OCI-LY7 (cell line): ENCODE measurements at regions not wholly inside any gene's neighbourhood (a gene's known extent, or its start where the extent isn't known, plus 50 kb on each side); places are given as distances from the start of the nearest gene placed in this dataset.

ENCODE experiments used
- BruUV-seq: library from RNA; stranded (reverse); fragments of 400-500 nt; replicated peaks from 2 replicates; lab custom pipeline; 2021; lab: Mats Ljungman, UMichigan
- CTCF ChIA-PET: fragments of 300-600 bp; sonication (Branson Sonifier 250); formaldehyde crosslinking; loops from one replicate; lab custom pipeline; 2022; ENCODE audit warnings: antibody characterized with exemption; ENCODE audit not compliant: unreplicated experiment; lab: Charles Lee
- POLR2A ChIA-PET: fragments of 300-600 bp; sonication (Branson Sonifier 250); formaldehyde crosslinking; loops from one replicate; lab custom pipeline; 2022; ENCODE audit warnings: antibody characterized with exemption; lab: Charles Lee
- DNase-seq: peaks from one replicate; pipeline ENCODE4 v3.0.0-alpha.2; 2015; ENCODE audit warnings: low spot score
- H2AFZ ChIP-seq: fragments of 200-600 bp; sonication (generic), shearing (Covaris generic); 2 replicates; pipeline ENCODE4 v1.6.1; 2014; ENCODE audit warnings: mild to moderate bottlenecking, antibody characterized with exemption, low read length, moderate library complexity
- H3K27ac ChIP-seq: fragments of 200-600 bp; sonication (generic); 2 replicates; pipeline ENCODE4 v1.5.1; 2014; ENCODE audit warnings: mixed run types, low read depth, mild to moderate bottlenecking, moderate library complexity, low read length, inconsistent platforms; ENCODE audit not compliant: poor library complexity, severe bottlenecking
- H3K36me3 ChIP-seq: fragments of 200-600 bp; sonication (generic); 2 replicates; pipeline ENCODE4 v1.6.1; 2014; ENCODE audit warnings: mild to moderate bottlenecking, antibody characterized with exemption, low read length, moderate library complexity, mixed read lengths; ENCODE audit not compliant: insufficient read depth
- H3K4me1 ChIP-seq: fragments of 200-600 bp; sonication (generic); 2 replicates; pipeline ENCODE4 v1.5.1; 2014; ENCODE audit warnings: mild to moderate bottlenecking, low read length; ENCODE audit not compliant: insufficient read depth, poor library complexity, severe bottlenecking
- H3K4me2 ChIP-seq: fragments of 200-600 bp; sonication (generic); 2 replicates; pipeline ENCODE4 v1.6.1; 2014; ENCODE audit warnings: mild to moderate bottlenecking, low read length
- H3K4me3 ChIP-seq: fragments of 200-600 bp; sonication (generic); 2 replicates; pipeline ENCODE4 v1.5.1; 2014; ENCODE audit warnings: mild to moderate bottlenecking, low read depth, low read length; ENCODE audit not compliant: poor library complexity, severe bottlenecking
- H3K79me2 ChIP-seq: fragments of 200-600 bp; sonication (generic); 2 replicates; pipeline ENCODE4 v1.6.1; 2016; ENCODE audit warnings: low read depth, mild to moderate bottlenecking, low read length, moderate library complexity, mixed read lengths; ENCODE audit not compliant: insufficient read depth
- H3K9me2 ChIP-seq: fragments of 200-600 bp; sonication (generic); 2 replicates; pipeline ENCODE4 v1.6.1; 2016; ENCODE audit warnings: mild to moderate bottlenecking, low read length, mixed read lengths; ENCODE audit not compliant: insufficient read depth
- H3K9me3 ChIP-seq: fragments of 200-600 bp; sonication (generic); 2 replicates; pipeline ENCODE4 v1.6.1; 2014; ENCODE audit warnings: mild to moderate bottlenecking, mixed run types, low read length, mixed read lengths
- H4K20me1 ChIP-seq: fragments of 200-600 bp; sonication (generic); 2 replicates; pipeline ENCODE4 v1.6.1; 2014; ENCODE audit warnings: mild to moderate bottlenecking, antibody characterized with exemption, low read length, moderate library complexity, mixed read lengths; ENCODE audit not compliant: insufficient read depth
- CTCF ChIP-seq: fragments of 200-600 bp; sonication (generic); conservative IDR thresholded peaks from 2 replicates; pipeline ENCODE4 v1.5.1; 2014; ENCODE audit warnings: mild to moderate bottlenecking, antibody characterized with exemption, low read length, moderate library complexity, mixed read lengths
- EZH2phosphoT487 ChIP-seq: fragments of 200-600 bp; sonication (generic); IDR thresholded peaks from 2 replicates; pipeline ENCODE4 v1.6.1; 2018; ENCODE audit warnings: low read depth, borderline replicate concordance, mild to moderate bottlenecking, mixed run types, antibody characterized with exemption, low read length, moderate library complexity, mixed read lengths
- intact Hi-C: fragments of 100-400 bp; cut with micrococcal nuclease; formaldehyde crosslinking; loops from one replicate; pipeline ENCODE4 v1.10.0; 2022; ENCODE audit not compliant: unreplicated experiment

DNA sequence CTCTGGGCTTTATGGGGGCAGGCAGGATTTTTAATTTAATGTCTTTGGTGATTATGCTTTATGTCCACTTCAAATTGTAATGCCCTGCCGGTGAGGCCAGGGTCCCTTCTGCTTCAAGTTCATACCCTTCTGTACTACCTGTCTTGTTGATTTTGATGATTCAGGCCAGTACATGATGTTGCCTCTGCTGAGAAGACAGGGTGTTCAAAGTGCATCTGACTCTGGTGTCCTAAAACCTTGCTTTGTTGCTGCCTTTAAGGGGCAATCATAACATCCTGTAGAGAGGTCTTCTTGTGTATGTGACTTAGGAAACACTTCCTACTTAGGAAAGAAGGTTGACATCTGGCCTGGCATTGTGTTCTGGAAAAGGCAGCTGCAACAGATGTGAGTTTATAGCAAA lies 113.2 kb downstream of the TMEM170B start:
- Histone ChIP-seq H3K4me3 (no peak overlapping the region), H3K27ac (no peak overlapping the region), H4K20me1 (no peaks in the 10 kb centered on the region), H3K4me1 (no peaks in the 10 kb centered on the region), H2AFZ (no peak overlapping the region), H3K79me2 (no peaks in the 10 kb centered on the region), H3K36me3 (no peaks in the 10 kb centered on the region), H3K4me2 (no peak overlapping the region), H3K9me3 (no peaks in the 10 kb centered on the region), H3K9me2 (no peaks in the 10 kb centered on the region)
- TF ChIP-seq CTCF (no peak), EZH2phosphoT487 (no peak)
- ChIA-PET CTCF (no interaction called here), POLR2A (no interaction called here)
- DNase-seq, result no peak
- no TSS peak for BruUV-seq
- intact Hi-C loops, result no loop called here

DNA sequence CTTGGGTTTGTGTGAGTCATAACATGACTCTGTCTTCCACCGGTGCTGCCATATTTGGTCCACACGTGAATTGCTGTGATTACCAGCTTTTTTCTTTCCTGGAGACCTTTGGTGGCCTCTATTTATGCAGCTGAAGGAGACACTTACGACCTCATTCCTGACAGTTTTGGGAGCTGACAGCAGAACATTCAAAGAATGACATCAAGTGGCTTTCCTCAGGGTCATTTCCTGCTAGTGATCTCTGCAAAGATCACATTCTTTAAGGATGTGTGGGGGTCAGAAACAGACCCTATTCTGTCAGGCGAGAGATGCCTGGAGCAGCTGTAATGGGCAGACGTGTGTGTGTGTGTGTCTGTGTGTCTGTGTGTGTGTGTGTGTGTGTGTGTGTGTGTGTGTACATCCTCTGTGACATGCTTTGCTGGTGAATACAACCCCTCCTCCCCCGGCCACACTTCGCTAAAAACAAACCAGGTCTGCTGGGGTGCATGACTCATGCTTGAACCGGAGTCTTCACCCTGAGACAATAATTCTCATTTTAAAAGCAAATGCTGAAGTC lies 115.6 kb downstream of the TMEM170B start:
- Histone ChIP-seq H3K4me1 (no peaks in the 10 kb centered on the region), H3K4me3 (no peak overlapping the region), H2AFZ (no peak overlapping the region), H3K36me3 (no peaks in the 10 kb centered on the region), H3K4me2 (no peak overlapping the region), H3K9me2 (no peaks in the 10 kb centered on the region), H4K20me1 (no peaks in the 10 kb centered on the region), H3K79me2 (no peaks in the 10 kb centered on the region), H3K9me3 (no peaks in the 10 kb centered on the region), H3K27ac (no peak overlapping the region)
- no peak for DNase-seq
- POLR2A ChIA-PET, result no interaction called here
- TF ChIP-seq CTCF (no peak), EZH2phosphoT487 (no peak)
- intact Hi-C loops, result no loop called here
- CTCF ChIA-PET, result no interaction called here
- BruUV-seq, result no TSS peak

- Histone ChIP-seq H3K4me1 (no peaks in the 10 kb centered on the region), H3K9me3 (no peaks in the 10 kb centered on the region), H3K9me2 (no peaks in the 10 kb centered on the region), H3K79me2 (no peaks in the 10 kb centered on the region), H2AFZ (no peak overlapping the region), H3K27ac (no peak overlapping the region), H4K20me1 (no peaks in the 10 kb centered on the region), H3K36me3 (no peaks in the 10 kb centered on the region), H3K4me2 (no peak overlapping the region), H3K4me3 (no peak overlapping the region)
- TF ChIP-seq EZH2phosphoT487 (no peak), CTCF (no peak)
- intact Hi-C loops, result loop anchor here (1.0 to 5.0 kb wide), 5 partner anchors 68 to 952 kb away; no protein-coding TSS in a partner anchor
- ChIA-PET POLR2A (interaction anchor here (0.6 kb wide), 1 partner anchor 1484 kb away, joined by 3 read pairs; no protein-coding TSS in a partner anchor), CTCF (no interaction called here)
- no peak for DNase-seq
- no TSS peak for BruUV-seq
These were observed 117.3 kb downstream of the TMEM170B start for GRCh38 chr6:11654876-11655275.
